WTC11 (cell line): ENCODE measurements at regions not wholly inside any gene's neighbourhood (a gene's known extent, or its start where the extent isn't known, plus 50 kb on each side); places are given as distances from the start of the nearest gene placed in this dataset.

Source experiments
- ATAC-seq: fragments of 200-7000 bp; cut with Tn5 transposase; 2 replicates; pipeline ENCODE4 v1.10.0; 2021; ENCODE audit warnings: mild to moderate bottlenecking, moderate library complexity
- CTCF ChIA-PET: fragments of 300-600 bp; sonication (Branson Sonifier 250); formaldehyde crosslinking; loops from one replicate; lab custom pipeline; 2021; ENCODE audit warnings: antibody characterized with exemption; lab: Charles Lee
- POLR2A ChIA-PET: fragments of 350-600 bp; sonication (Branson Sonifier 250); formaldehyde crosslinking; loops from one replicate; lab custom pipeline; 2021; ENCODE audit warnings: antibody characterized with exemption; lab: Charles Lee
- DNase-seq: peaks from one replicate; pipeline ENCODE4 v3.0.0; 2021; ENCODE audit warnings: low spot score
- H3K27ac Mint-ChIP-seq: 2 replicates; pipeline ENCODE4 v1.8.0; 2021; ENCODE audit warnings: mixed read lengths
- H3K27me3 Mint-ChIP-seq: 2 replicates; pipeline ENCODE4 v1.8.0; 2021; ENCODE audit warnings: low read depth, mild to moderate bottlenecking, moderate library complexity, mixed read lengths
- H3K36me3 Mint-ChIP-seq: 2 replicates; pipeline ENCODE4 v1.8.0; 2021; ENCODE audit warnings: mixed read lengths
- H3K4me1 Mint-ChIP-seq: 2 replicates; pipeline ENCODE4 v1.8.0; 2022; ENCODE audit warnings: mixed read lengths
- H3K4me3 Mint-ChIP-seq: 2 replicates; pipeline ENCODE4 v1.8.0; 2021; ENCODE audit warnings: mild to moderate bottlenecking, moderate library complexity, mixed read lengths
- H3K9me3 Mint-ChIP-seq: 2 replicates; pipeline ENCODE4 v1.8.0; 2021; ENCODE audit warnings: mixed read lengths
- ATF2 ChIP-seq: sonication (generic); formaldehyde crosslinking; IDR thresholded peaks from 2 replicates; pipeline ENCODE4 v1.8.1; 2022; ENCODE audit warnings: low read depth, missing genetic modification reagents, borderline replicate concordance
- CDX4 ChIP-seq: fragments of 250-450 bp; sonication (Bioruptor Pico); IDR thresholded peaks from 2 replicates; pipeline ENCODE4 v1.9.0; 2021; ENCODE audit warnings: moderate library complexity, mild to moderate bottlenecking, inconsistent platforms, borderline replicate concordance
- ESRRA ChIP-seq: sonication (generic); formaldehyde crosslinking; IDR thresholded peaks from 2 replicates; pipeline ENCODE4 v1.8.1; 2022; ENCODE audit warnings: mild to moderate bottlenecking, missing genetic modification reagents, borderline replicate concordance
- ETV6 ChIP-seq: sonication (generic); formaldehyde crosslinking; IDR thresholded peaks from 2 replicates; pipeline ENCODE4 v1.8.1; 2022; ENCODE audit warnings: mild to moderate bottlenecking, missing genetic modification reagents
- FOXK1 ChIP-seq: sonication (generic); formaldehyde crosslinking; IDR thresholded peaks from 2 replicates; pipeline ENCODE4 v1.8.0; 2022; ENCODE audit warnings: mild to moderate bottlenecking, moderate library complexity, missing genetic modification reagents
- FOXP1 ChIP-seq: sonication (generic); formaldehyde crosslinking; IDR thresholded peaks from 2 replicates; pipeline ENCODE4 v1.8.0; 2022; ENCODE audit warnings: missing genetic modification reagents, mild to moderate bottlenecking, moderate library complexity, borderline replicate concordance
- GTF2I ChIP-seq: fragments of 250-450 bp; sonication (Bioruptor Pico); conservative IDR thresholded peaks from 2 replicates; pipeline ENCODE4 v1.4.0; 2021; ENCODE audit warnings: mild to moderate bottlenecking
- KAT7 ChIP-seq: sonication (generic); formaldehyde crosslinking; IDR thresholded peaks from 2 replicates; pipeline ENCODE4 v1.8.1; 2023; ENCODE audit warnings: missing genetic modification reagents, mild to moderate bottlenecking, borderline replicate concordance
- MYBL2 ChIP-seq: sonication (generic); formaldehyde crosslinking; IDR thresholded peaks from 2 replicates; pipeline ENCODE4 v1.8.1; 2023; ENCODE audit warnings: mild to moderate bottlenecking, moderate library complexity, missing genetic modification reagents
- RELA ChIP-seq: sonication (generic); formaldehyde crosslinking; IDR thresholded peaks from 2 replicates; pipeline ENCODE4 v1.8.1; 2022; ENCODE audit warnings: missing genetic modification reagents, mild to moderate bottlenecking, borderline replicate concordance
- RORB ChIP-seq: fragments of 250-450 bp; sonication (Bioruptor Pico); IDR thresholded peaks from 2 replicates; pipeline ENCODE4 v1.9.0; 2021; ENCODE audit warnings: mild to moderate bottlenecking
- SMAD3 ChIP-seq: sonication (generic); formaldehyde crosslinking; IDR thresholded peaks from 2 replicates; pipeline ENCODE4 v1.8.0; 2022; ENCODE audit warnings: missing genetic modification reagents, mild to moderate bottlenecking, borderline replicate concordance
- ZBTB21 ChIP-seq: sonication (generic); formaldehyde crosslinking; IDR thresholded peaks from 2 replicates; pipeline ENCODE4 v1.8.1; 2023; ENCODE audit warnings: mild to moderate bottlenecking, missing genetic modification reagents, borderline replicate concordance
- ZNF671 ChIP-seq: fragments of 250-450 bp; sonication (Bioruptor Pico); IDR thresholded peaks from 2 replicates; pipeline ENCODE4 v1.8.0; 2021; ENCODE audit warnings: mild to moderate bottlenecking
- ZSCAN18 ChIP-seq: fragments of 250-450 bp; sonication (Bioruptor Pico); IDR thresholded peaks from 2 replicates; pipeline ENCODE4 v2.1.2; 2022; ENCODE audit warnings: mild to moderate bottlenecking, moderate library complexity
- TF ChIP-seq, protein P1 (sequence below): sonication (generic); formaldehyde crosslinking; IDR thresholded peaks from 2 replicates; pipeline ENCODE4 v1.8.1; 2022; ENCODE audit warnings: mild to moderate bottlenecking, missing genetic modification reagents, moderate library complexity, borderline replicate concordance
- TF ChIP-seq, protein P2 (sequence below): sonication (generic); formaldehyde crosslinking; conservative IDR thresholded peaks from 2 replicates; pipeline ENCODE4 v1.8.1; 2022; ENCODE audit warnings: mild to moderate bottlenecking, missing genetic modification reagents
- TF ChIP-seq, protein P3 (sequence below): sonication (generic); formaldehyde crosslinking; IDR thresholded peaks from 2 replicates; pipeline ENCODE4 v1.8.0; 2022; ENCODE audit warnings: mild to moderate bottlenecking, missing genetic modification reagents
- TF ChIP-seq, protein P4 (sequence below): sonication (generic); formaldehyde crosslinking; IDR thresholded peaks from 2 replicates; pipeline ENCODE4 v1.8.1; 2023; ENCODE audit warnings: mild to moderate bottlenecking, missing genetic modification reagents, borderline replicate concordance
- TF ChIP-seq, protein P5 (sequence below): sonication (generic); formaldehyde crosslinking; IDR thresholded peaks from 2 replicates; pipeline ENCODE4 v1.8.1; 2022; ENCODE audit warnings: low read depth, mild to moderate bottlenecking, moderate library complexity, missing genetic modification reagents, borderline replicate concordance

DNA sequence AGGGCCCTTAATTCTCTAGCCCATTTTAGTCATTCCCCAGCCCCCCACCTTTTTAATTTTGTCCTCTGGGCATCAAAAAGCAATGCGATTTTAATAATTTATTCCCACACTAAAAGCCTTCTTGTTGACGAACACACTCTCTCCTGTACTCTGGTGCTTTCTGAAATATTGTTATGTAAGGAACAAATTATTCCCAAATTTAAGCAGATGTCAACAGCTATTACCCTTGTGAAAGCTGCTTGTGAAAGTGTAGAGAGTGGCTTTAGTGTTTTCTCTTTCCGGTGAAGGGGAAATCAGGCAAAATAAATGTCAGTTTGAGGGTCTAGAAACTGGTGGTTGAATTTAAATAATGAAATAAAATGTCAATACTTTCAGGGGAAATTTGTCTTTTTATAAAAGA, 221.2 kb upstream of the CNKSR2 start:
- ChIA-PET CTCF (no interaction called here), POLR2A (no interaction called here)
- Mint-ChIP-seq H3K27me3 (no peaks in the 10 kb centered on the region), H3K36me3 (no peaks in the 10 kb centered on the region), H3K9me3 (no peaks in the 10 kb centered on the region), H3K27ac (no peak overlapping the region), H3K4me1 (peaks cover 7% of the 10 kb centered on the region), H3K4me3 (no peak overlapping the region)
- TF ChIP-seq ZSCAN18 (CRISPR knock-in tag) (no peak), RORB (CRISPR knock-in tag) (no peak), FOXK1 (CRISPR knock-in tag) (no peak), KAT7 (CRISPR knock-in tag) (no peak)
- TF ChIP-seq, protein P1, sequence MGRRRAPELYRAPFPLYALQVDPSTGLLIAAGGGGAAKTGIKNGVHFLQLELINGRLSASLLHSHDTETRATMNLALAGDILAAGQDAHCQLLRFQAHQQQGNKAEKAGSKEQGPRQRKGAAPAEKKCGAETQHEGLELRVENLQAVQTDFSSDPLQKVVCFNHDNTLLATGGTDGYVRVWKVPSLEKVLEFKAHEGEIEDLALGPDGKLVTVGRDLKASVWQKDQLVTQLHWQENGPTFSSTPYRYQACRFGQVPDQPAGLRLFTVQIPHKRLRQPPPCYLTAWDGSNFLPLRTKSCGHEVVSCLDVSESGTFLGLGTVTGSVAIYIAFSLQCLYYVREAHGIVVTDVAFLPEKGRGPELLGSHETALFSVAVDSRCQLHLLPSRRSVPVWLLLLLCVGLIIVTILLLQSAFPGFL (CRISPR knock-in tag), result no peak
- TF ChIP-seq, protein P2, sequence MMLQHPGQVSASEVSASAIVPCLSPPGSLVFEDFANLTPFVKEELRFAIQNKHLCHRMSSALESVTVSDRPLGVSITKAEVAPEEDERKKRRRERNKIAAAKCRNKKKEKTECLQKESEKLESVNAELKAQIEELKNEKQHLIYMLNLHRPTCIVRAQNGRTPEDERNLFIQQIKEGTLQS (CRISPR knock-in tag), result no peak
- TF ChIP-seq, protein P3, sequence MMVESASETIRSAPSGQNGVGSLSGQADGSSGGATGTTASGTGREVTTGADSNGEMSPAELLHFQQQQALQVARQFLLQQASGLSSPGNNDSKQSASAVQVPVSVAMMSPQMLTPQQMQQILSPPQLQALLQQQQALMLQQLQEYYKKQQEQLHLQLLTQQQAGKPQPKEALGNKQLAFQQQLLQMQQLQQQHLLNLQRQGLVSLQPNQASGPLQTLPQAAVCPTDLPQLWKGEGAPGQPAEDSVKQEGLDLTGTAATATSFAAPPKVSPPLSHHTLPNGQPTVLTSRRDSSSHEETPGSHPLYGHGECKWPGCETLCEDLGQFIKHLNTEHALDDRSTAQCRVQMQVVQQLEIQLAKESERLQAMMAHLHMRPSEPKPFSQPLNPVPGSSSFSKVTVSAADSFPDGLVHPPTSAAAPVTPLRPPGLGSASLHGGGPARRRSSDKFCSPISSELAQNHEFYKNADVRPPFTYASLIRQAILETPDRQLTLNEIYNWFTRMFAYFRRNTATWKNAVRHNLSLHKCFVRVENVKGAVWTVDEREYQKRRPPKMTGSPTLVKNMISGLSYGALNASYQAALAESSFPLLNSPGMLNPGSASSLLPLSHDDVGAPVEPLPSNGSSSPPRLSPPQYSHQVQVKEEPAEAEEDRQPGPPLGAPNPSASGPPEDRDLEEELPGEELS, result no peak
- DNase-seq (no peak), ATAC-seq (no peak)

DNA sequence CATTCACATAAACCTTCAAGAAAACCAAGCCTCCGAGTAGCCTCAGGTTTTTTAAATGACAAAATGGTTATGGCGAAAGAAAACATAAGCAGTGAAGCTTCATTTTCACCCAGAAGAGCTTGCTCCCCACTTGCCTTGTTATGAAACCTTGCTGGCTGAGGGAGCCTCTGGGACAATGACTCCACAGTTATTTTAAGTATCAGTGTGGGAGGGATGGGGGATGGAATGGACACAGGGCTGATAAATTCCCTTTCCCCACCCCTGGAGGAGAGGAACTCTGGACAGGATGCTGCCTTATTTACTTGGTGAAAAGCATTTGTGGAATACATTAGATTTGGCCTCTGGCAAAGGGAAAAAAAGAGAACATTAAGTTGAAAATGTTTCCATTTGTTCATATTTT, 220.7 kb upstream of the CNKSR2 start:
- peak; percentile 43; the same call in 1 of the 2 replicates for ATAC-seq
- no peaks in the 10 kb centered on the region for H3K36me3 Mint-ChIP-seq
- H3K4me1 Mint-ChIP-seq, result peaks cover 11% of the 10 kb centered on the region
- H3K27ac Mint-ChIP-seq, result no peak overlapping the region
- CTCF ChIA-PET, result no interaction called here
- no peak overlapping the region for H3K4me3 Mint-ChIP-seq
- no peaks in the 10 kb centered on the region for H3K9me3 Mint-ChIP-seq
- H3K27me3 Mint-ChIP-seq, result no peaks in the 10 kb centered on the region; the same call in 1 of the 2 replicates
- TF ChIP-seq ETV6, result no peak
- no peak for TF ChIP-seq SMAD3 (CRISPR knock-in tag)
- TF ChIP-seq RELA, result no peak
- TF ChIP-seq, protein P4, sequence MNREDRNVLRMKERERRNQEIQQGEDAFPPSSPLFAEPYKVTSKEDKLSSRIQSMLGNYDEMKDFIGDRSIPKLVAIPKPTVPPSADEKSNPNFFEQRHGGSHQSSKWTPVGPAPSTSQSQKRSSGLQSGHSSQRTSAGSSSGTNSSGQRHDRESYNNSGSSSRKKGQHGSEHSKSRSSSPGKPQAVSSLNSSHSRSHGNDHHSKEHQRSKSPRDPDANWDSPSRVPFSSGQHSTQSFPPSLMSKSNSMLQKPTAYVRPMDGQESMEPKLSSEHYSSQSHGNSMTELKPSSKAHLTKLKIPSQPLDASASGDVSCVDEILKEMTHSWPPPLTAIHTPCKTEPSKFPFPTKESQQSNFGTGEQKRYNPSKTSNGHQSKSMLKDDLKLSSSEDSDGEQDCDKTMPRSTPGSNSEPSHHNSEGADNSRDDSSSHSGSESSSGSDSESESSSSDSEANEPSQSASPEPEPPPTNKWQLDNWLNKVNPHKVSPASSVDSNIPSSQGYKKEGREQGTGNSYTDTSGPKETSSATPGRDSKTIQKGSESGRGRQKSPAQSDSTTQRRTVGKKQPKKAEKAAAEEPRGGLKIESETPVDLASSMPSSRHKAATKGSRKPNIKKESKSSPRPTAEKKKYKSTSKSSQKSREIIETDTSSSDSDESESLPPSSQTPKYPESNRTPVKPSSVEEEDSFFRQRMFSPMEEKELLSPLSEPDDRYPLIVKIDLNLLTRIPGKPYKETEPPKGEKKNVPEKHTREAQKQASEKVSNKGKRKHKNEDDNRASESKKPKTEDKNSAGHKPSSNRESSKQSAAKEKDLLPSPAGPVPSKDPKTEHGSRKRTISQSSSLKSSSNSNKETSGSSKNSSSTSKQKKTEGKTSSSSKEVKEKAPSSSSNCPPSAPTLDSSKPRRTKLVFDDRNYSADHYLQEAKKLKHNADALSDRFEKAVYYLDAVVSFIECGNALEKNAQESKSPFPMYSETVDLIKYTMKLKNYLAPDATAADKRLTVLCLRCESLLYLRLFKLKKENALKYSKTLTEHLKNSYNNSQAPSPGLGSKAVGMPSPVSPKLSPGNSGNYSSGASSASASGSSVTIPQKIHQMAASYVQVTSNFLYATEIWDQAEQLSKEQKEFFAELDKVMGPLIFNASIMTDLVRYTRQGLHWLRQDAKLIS (CRISPR knock-in tag), result no peak
- no peak for TF ChIP-seq ZBTB21
- no peak for TF ChIP-seq GTF2I (CRISPR knock-in tag)
- no peak for TF ChIP-seq ATF2 (CRISPR knock-in tag)
- TF ChIP-seq FOXK1 (CRISPR knock-in tag), result no peak
- TF ChIP-seq, protein P5, sequence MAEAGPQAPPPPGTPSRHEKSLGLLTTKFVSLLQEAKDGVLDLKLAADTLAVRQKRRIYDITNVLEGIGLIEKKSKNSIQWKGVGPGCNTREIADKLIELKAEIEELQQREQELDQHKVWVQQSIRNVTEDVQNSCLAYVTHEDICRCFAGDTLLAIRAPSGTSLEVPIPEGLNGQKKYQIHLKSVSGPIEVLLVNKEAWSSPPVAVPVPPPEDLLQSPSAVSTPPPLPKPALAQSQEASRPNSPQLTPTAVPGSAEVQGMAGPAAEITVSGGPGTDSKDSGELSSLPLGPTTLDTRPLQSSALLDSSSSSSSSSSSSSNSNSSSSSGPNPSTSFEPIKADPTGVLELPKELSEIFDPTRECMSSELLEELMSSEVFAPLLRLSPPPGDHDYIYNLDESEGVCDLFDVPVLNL (CRISPR knock-in tag), result no peak
- no peak for TF ChIP-seq MYBL2 (CRISPR knock-in tag)
- TF ChIP-seq ZNF671 (CRISPR knock-in tag), result no peak
- TF ChIP-seq ESRRA (CRISPR knock-in tag), result no peak
- no peak for TF ChIP-seq CDX4
- TF ChIP-seq FOXP1, result no peak
- POLR2A ChIA-PET, result no interaction called here
- DNase-seq, result no peak
